Esophagus squamous epithelium (tissue), 4 donors: ENCODE measurements at regions not wholly inside any gene's neighbourhood (a gene's known extent, or its start where the extent isn't known, plus 50 kb on each side); places are given as distances from the start of the nearest gene placed in this dataset.

ENCODE experiments used
- CTCF ChIP-seq, 6 experiments: fragments of 450-650 bp in 4 of 6; fragments of 200-600 bp in 2 of 6; sonication (generic) in 2 of 6; IDR thresholded peaks; one replicate each; pipeline ENCODE4 v1.5.1; 2016 to 2019; ENCODE audit warnings: antibody characterized with exemption in 6 of 6, mild to moderate bottlenecking in 4 of 6, moderate library complexity in 4 of 6
- POLR2A ChIP-seq, 4 donors: fragments of 450-650 bp; IDR thresholded peaks; one replicate each; pipeline ENCODE4 v1.6.1; 2017; ENCODE audit warnings: antibody characterized with exemption in 4 of 4, mild to moderate bottlenecking in 4 of 4, moderate library complexity in 3 of 4

GRCh38 chr11:45736424-45736823, 68.5 kb upstream of the SLC35C1 start:
- TF ChIP-seq CTCF (IDR thresholded peaks at IDR 0.05) (no peak), POLR2A (IDR thresholded peaks at IDR 0.05) (no peak)
